HG03342 (cell line): ENCODE measurements at regions not wholly inside any gene's neighbourhood (a gene's known extent, or its start where the extent isn't known, plus 50 kb on each side); places are given as distances from the start of the nearest gene placed in this dataset.
"Not testable (repeated sequence)": the region's sequence is repeated elsewhere in the genome, so short reads cannot be mapped to it uniquely, and the experiment has no call there.

Experiments
- ATAC-seq: cut with Tn5 transposase; IDR thresholded peaks from one replicate; pipeline ENCODE4 v1.9.1; 2021; ENCODE audit warnings: mild to moderate bottlenecking, moderate library complexity; ENCODE audit not compliant: unreplicated experiment

DNA sequence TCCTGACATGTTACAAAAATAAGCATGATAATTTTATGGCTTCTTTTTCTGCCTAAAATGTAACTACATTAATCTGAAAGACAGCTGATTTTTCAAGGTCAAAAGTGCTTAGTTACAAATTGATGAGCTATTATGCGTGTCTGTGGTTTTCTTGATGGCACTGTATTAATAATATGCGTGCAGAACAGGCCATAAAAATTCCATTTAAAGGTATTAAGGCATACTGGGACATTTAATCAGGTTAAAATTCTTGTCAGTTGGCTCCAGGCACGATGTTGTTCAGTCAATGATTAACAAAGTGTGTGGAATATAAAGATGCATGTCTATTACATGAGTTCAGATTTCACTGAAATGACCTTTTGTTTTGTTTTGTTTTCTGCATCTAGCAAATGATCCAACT, 420.1 kb upstream of the ZNF804A start:
- ATAC-seq, result no peak

DNA sequence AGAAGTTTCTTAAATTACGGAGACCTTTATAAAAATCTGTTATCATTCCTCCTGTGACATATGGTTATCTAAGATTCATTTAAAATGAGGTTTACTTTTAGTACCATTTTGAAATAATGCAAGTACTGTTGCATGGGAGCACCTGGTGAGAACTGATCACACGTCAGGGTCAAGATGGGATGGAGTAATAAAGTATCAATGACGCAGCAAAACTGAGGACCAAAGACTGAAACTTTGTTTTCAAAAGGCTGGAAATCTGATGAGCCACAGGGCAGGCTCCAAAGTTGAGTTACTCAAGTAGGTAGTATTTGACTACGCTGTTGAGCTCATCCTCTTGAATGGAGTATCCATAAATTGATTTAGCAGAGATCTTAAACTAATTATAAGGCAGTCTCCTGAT, 411.9 kb upstream of the ZNF804A start:
- no peak for ATAC-seq

DNA sequence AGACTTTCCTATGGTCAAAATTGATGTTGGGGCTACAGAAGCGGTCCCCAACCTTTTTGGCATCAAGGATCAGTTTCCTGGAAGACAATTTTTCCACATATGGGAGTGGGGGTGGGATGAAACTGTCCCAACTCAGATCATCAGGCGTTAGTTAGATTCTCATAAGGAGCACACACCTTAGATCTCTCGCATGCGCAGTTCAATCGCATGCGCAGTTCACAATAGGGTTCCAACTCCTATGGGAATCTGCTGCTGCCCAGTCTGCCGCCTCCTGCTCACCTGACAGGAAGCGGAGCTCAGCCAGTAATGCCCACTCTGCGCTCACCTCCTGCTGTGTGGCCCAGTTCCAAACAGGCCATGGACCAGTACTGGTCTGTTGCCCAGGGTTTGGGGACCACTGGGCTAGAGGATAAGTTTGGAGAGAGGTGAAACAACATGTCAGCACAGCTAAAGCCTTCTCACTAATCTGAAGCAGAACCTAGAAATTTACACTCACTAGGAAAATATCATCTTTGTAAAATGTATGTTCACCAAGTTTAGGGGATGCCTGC, 410.8 kb upstream of the ZNF804A start:
- ATAC-seq, result no peak

DNA sequence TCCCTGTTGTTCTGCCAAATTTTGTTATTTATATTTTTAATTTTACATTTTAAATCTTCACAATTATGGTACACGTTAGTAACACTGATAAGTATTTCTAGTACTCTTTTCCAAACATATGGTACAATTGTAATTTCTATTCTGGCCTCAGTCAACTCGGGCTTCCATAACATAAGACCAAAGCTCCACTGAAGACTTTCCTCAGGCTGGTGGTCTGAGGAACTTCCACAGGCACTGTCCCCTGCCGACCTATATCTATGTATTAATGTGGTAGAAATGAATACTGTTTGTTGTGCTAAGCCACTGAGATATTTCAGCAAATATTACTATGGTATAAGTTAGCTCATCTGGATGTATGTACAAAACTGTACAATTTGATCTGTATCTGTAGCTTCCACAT, 407.6 kb upstream of the ZNF804A start:
- no peak for ATAC-seq

DNA sequence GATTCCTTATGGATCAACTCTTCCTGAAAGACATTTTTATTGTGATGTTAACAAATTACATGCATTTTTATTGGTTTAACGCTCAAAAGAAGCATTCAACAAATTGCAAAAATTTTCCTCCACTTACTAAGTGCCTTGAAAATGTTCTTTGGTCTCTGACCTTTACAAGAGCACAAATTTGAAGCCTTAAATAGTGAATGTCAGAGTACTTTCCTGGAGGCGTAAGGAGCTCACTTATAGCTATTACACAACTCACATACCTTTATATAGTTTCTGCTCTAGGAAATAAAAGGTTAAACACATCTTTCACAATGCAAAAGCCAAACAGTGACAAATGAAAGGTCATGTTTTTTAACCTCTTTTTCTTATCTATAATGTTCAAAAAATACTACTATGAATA, 405.7 kb upstream of the ZNF804A start:
- ATAC-seq, result no peak

DNA sequence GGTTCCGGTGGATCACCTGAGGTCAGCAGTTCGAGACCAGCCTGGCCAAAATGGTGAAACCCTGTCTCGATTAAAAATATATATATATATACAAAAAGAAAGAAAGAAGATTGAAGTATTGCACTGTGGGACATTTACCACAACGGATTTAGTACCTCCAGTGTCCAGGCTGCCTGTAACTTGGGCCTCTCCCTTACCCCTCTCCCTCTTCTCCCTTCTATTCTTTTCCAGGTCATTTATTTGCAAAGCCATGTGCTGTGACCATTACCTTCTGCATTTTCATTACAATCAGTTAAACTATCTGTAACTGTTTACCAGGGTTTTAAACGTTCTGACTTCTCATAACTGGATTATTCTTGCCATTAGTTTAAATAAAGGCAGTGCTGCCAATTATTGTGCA, 400.9 kb upstream of the ZNF804A start:
- ATAC-seq, result no peak

DNA sequence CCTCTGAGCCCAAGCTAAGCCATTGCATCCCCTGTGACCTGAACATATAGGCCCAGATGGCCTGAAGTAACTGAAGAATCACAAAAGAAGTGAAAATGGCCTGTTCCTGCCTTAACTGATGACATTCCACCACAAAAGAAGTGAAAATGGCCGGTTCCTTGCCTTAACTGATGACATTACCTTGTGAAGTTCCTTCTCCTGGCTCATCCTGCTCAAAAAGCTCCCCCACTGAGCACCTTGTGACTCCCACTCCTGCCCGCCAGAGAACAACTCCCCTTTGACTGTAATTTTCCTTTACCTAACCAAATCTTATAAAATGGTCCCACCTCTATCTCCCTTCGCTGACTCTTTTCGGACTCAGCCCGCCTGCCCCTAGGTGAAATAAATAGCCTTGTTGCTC, 399.5 kb upstream of the ZNF804A start:
- not testable (repeated sequence) for ATAC-seq

DNA sequence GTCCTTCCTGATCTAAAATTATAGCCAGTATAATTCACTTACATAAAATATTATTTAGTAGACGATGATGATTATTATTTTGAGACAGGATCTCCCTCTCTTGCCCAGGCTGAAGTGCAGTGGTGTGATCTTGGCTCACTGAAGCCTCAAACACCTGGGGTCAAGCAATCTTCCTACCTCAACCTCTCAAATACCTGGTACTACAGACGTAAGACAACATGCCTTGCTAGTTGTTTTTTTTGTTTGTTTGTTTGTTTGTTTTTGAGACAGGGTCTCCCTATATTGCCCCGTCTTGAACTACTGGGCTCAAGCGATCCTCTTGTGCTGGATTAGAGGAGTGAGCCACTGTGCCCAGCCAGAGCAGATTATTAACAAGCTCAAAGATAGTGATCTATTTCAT, 399.1 kb upstream of the ZNF804A start:
- no peak for ATAC-seq

DNA sequence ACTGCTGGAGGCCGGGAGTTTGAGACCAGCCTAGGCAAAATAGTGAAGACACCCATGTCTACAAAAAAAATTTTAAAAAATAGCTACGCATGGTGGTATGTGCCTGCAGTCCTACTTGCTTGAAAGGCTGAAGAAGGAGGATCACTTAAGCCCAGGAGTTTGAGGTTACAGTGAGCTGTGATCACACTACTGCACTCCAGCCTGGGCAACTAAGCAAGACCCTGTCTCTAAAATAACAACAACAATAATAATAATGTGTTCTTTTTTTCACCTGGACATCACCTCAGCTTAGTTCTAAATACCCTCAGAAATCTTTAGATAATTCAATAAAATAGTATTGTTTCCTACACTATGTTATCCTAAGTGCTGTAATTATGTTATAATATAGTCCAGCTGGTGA, 397.1 kb upstream of the ZNF804A start:
- no peak for ATAC-seq

DNA sequence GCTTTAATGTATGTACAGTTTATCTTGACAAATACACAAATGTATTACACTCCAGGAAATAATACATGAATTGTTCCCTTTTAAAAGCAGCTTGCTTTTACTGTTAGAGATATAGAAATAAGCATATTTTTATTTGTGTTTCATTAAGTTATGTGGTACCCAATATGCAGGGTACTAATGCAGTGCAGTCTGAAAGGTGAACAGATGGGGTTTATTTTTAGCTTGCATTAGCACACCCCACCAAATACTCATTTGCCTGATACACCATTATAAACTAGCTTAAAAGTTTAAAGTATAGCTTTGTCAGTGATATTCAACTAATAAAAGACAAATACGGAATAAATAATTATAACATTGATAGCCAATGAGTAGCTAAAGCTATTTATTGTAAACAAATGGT, 394.7 kb upstream of the ZNF804A start:
- no peak for ATAC-seq

DNA sequence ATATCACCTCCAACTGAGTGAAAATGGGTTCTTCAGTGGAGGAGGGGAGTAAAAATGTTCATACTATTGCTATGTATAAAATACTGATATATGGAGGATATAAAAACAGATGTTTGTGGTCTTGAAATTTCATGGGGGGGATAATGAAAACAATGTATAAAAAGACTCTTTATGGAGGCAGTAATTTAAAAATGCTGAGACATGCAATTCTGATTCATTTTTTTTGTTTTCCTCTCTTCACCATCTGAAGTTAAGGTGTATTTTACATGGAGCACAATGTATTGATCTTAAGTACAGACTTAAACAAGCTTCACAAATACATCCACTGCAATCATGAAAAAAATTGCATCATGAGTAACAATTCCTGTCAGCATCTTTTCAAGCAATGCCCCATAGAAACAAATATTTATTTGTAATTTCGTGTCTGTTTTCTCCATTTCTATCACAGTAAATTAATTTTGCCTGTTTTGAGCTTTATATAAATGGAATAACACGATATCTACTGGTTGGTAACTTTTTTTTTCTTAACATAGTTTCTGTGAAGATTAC, 393.2 kb upstream of the ZNF804A start:
- no peak for ATAC-seq

DNA sequence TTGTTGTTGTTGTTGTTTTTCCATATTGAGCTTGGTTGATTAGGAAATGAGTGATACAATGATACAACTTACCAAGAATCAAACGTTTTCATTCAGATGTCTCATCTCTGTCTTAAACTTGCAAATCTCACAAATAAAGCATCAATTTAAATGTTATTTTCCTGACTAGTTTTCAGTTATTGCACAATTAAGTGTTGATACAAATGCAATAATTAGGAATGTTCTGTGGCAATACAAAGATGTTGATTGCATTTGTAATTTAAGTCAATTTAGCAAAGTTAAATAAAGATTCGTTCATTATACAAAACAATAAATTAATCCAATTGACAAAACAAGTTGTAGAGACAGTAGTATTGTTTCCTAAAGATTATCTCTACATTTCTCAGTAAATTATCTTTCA, 392.3 kb upstream of the ZNF804A start:
- no peak for ATAC-seq

DNA sequence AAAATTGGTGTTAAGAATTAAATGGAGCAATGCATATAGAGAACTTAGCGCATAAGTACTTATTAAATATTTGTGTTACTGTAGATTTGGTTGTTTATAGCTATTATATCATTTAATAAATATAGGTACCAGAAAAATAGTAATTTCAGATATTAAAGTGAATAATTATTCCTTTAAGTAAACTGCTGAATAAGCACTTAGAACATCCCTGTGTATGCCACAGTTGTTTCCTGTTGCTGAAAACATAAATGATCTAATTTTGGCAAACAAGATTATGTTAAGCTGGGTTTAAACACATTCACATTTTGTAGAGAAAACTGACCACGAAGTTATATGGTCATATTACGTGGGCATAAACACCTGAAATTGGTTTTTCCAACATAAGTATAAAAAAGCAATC, 388.0 kb upstream of the ZNF804A start:
- no peak for ATAC-seq

DNA sequence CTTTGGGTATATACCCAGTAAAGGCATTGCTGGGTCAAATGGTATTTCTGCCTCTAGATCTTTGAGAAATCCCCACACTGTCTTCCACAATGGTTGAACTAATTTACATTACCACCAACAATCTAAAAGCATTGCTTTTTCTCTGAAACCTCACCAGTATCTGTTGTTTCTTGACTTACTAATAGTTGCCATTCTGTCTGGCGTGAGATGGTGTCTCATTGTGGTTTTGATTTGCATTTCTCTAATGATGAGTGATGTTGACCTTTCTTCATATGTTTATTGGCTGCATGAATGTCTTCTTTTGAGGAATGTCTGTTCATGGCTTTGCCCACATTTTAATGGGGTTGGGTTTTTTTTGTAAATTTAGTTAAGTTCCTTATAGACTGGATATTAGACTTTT, 382.6 kb upstream of the ZNF804A start:
- ATAC-seq, result no peak

DNA sequence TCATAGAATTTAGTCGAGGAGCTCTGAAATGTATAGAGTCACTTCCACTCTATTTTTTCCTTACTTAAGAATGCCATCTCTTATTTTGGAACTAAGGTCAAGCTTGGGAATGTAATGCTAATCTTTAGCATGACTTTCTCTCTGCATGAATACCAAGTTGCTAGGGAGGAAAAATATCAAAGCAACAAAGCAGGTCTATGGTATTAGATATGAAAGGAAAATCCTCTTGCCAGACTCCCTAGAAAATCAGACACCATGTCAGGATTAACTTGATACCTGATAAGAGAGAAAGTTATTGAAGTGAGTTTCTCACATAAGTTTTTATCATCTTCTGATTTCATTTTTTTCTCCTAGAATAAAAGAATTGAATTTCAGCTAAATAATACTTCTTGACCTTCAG, 341.7 kb upstream of the ZNF804A start:
- no peak for ATAC-seq

DNA sequence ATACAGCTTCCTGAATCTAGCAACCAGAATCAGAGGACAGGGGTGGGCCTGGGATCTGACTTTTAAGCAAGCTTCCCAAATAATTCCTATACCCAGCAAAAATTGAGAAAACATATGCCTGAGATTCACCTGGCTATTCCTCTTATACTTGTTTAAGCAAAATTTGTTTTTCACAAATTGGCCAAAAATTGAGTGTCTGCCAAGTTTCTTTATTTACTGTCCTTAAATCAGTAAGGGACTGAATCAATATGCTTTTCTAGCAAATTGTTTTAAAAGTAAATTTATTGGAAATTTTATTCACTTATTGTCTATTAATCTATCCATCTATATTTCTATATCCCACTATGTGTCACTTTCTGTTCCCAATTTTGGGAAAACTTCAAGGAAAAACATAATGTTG, 337.0 kb upstream of the ZNF804A start:
- no peak for ATAC-seq

DNA sequence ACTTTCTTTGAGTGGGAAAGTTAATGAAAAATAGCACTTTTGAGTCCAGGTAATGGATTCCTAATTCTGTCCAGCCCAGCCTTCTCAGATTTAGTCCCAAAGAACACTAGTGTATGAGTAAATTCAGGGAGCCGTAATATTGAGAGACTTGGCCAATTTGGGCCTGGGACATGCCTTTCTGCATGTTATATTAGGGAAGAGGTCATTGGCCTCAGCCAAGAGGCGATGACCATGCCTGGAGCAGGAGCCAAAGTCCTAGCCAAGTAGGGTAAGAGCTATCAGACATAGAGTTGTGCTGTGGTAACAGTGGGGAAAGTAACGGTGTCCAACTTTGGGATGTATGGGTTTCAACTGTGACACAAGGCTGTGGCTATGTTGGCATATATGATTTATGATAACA, 336.5 kb upstream of the ZNF804A start:
- ATAC-seq, result no peak

DNA sequence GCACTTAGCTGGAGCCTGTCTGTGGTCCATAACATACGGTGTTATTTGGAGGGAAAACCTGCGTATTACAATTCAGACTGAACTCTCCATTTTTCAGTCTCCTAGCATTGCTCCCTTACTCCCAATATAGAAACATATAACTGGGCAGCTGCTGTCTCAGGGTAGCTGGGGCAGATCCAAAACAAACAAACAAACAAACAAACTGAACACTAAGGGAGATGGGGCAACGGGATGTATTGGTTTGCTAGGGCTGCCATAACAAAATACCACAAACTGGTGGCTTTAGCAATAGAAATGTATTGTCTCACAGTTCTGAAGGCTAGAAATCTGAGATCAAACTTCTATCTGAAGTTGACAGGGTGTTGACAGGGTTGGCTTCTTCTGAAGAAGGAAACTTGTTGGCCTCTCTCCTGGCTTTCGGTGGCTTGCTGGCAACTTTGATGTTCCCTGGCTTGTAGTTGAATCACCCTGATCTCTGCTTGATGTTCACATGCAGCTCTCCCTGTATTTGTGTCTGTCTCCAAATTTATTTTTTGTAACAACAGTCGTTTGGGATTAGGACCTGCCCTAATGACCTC, 329.3 kb upstream of the ZNF804A start:
- no peak for ATAC-seq

DNA sequence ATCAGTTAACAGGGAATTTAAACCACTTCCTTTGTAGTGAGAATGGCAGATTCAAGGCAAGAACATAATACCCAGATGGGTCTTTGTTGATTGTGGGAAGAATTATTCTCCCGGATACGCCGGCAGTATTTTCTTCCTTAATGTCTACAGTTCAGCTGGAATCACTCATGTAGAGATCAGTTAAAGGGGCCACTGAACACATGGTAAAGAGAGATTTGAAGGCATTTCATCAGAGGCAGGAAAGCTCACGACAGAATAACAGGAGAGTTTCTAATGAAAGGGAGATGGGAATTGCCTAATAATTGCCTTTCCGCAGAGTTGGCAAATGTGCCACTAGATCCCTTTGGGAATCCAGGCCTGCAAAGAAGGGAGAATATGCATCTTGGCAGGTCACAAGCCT, 327.7 kb upstream of the ZNF804A start:
- no peak for ATAC-seq

DNA sequence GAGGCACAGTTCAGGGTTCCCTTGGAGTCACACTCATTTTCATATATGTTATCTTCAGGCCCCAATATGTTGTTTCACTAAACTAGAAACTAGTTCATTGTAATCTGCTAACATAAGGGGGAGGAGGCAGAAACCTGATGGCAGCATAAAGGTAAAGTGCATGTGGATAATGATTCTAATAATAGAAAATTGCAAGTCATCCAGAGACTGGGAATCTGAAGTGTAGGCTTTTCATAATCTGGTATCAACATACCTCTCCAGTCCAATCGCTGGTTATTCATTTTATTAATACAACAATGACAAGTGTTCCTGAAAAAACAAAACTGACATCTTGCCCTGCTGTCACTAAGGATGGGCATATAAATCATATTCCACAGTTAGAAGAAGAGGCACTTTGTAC, 326.3 kb upstream of the ZNF804A start:
- no peak for ATAC-seq

DNA sequence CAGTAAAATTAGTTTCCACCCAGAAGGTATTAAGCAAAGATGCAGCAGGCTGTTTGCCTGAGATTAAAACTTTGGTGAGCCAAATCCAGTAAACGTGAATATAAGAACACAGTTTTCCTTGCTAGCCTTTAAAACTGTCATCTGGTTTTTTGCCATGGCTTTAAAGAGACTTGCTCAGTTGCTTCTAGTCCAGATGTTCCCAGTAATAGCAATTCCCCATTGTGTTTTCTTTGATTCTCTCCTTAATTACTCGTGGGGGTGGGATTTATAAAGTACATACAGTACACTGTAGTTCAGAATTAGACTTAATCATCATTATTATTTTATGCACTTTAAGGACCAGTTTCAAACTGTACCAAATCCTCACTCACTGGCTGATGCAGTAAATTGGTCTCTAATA, 303.5 kb upstream of the ZNF804A start:
- ATAC-seq, result no peak

DNA sequence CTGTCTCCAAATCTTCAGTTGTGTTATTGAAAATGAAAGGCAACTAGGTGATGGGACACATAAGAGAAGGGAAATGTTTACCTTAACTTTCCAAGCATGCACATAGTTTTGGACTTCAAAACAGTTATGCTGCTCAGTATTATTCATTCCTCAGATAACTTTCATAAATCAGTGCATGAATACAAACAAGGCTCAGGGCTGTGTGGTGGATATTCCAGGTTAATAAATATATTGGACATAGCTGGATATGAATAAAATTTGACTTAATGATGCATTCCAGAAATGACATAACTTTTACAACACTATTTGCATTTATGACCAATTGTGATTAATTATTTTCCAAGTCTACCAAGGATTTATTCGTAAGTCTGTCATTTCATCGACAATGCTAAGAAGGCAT, 301.2 kb upstream of the ZNF804A start:
- no peak for ATAC-seq

DNA sequence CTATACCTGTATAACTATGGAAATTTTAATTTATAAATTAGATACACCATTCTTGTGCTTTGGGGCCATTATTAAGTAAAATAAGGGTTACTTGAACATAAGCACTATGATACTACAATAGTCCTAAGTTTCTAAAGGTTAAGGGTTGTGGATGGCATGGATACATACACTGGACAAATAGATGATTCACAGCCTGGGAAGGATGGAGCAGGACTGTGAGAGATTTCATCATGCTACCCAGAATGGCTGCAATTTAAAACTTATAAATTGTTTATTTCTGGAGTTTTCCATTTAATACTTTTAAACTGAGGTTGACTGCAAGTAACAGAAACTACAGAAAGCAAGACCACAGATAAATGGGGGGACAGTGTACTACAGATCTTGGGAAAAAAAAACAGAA, 295.8 kb upstream of the ZNF804A start:
- ATAC-seq, result no peak
